Erythroblast (primary cell): ENCODE measurements at regions not wholly inside any gene's neighbourhood (a gene's known extent, or its start where the extent isn't known, plus 50 kb on each side); places are given as distances from the start of the nearest gene placed in this dataset.

Experiments used
- DNase-seq, 2 experiments: peaks; one replicate each; lab custom pipeline; 2025; lab: John Stamatoyannopoulos, UW
- GATA1 ChIP-seq: IDR thresholded peaks from 2 replicates; pipeline ENCODE4 v1.6.1; 2011; ENCODE audit warnings: low read depth, mild to moderate bottlenecking, control low read depth, low read length, moderate library complexity
- POLR2A ChIP-seq: IDR thresholded peaks from 2 replicates; pipeline ENCODE4 v1.6.1; 2011; ENCODE audit warnings: mild to moderate bottlenecking, low read length

GRCh38 chr13:80663788-80664187 is 322.9 kb upstream of the SPRY2 start:
- no peak for DNase-seq
- TF ChIP-seq POLR2A (no peak), GATA1 (no peak)

GRCh38 chr13:80658705-80659104 is 317.8 kb upstream of the SPRY2 start:
- TF ChIP-seq GATA1, result no peak
- no peak for TF ChIP-seq POLR2A
- DNase-seq, result no peak

- no peak for TF ChIP-seq POLR2A
- no peak for TF ChIP-seq GATA1
- DNase-seq, result no peak
Measured at GRCh38 chr13:80656512-80656904, 315.6 kb upstream of the SPRY2 start.

- TF ChIP-seq POLR2A, result no peak
- no peak for DNase-seq
Measured at GRCh38 chr13:80655778-80656511, 315.0 kb upstream of the SPRY2 start.

GRCh38 chr13:80654638-80655249 is 313.8 kb upstream of the SPRY2 start:
- no peak for DNase-seq
- TF ChIP-seq GATA1 (no peak), POLR2A (no peak)

- no peak for TF ChIP-seq GATA1
- TF ChIP-seq POLR2A, result no peak
- DNase-seq, result no peak
Measured at GRCh38 chr13:80649274-80649673, 308.3 kb upstream of the SPRY2 start.

- no peak for DNase-seq
Measured at GRCh38 chr13:80642641-80643040, 301.7 kb upstream of the SPRY2 start.

GRCh38 chr13:80633251-80633650 is 292.3 kb upstream of the SPRY2 start:
- TF ChIP-seq GATA1, result no peak
- no peak for TF ChIP-seq POLR2A
- DNase-seq, result no peak

More at GRCh38 chr13:80642641-80643040, 301.7 kb upstream of the SPRY2 start:
- TF ChIP-seq POLR2A (no peak), GATA1 (no peak)

GRCh38 chr13:80630685-80631121 is 289.8 kb upstream of the SPRY2 start:
- DNase-seq, result no peak
- TF ChIP-seq POLR2A, result no peak
- TF ChIP-seq GATA1, result no peak

- no peak for DNase-seq
- no peak for TF ChIP-seq POLR2A
- no peak for TF ChIP-seq GATA1
Measured at GRCh38 chr13:80618781-80619180, 277.9 kb upstream of the SPRY2 start.

- no peak for DNase-seq
- TF ChIP-seq POLR2A (no peak), GATA1 (no peak)
Measured at GRCh38 chr13:80612804-80613203, 271.9 kb upstream of the SPRY2 start.

GRCh38 chr13:80611310-80611709 is 270.4 kb upstream of the SPRY2 start:
- DNase-seq, result no peak
- TF ChIP-seq GATA1 (no peak), POLR2A (no peak)

- no peak for DNase-seq
- TF ChIP-seq POLR2A (no peak), GATA1 (no peak)
Measured at GRCh38 chr13:80605716-80606115, 264.8 kb upstream of the SPRY2 start.

GRCh38 chr13:80605011-80605410 is 264.1 kb upstream of the SPRY2 start:
- TF ChIP-seq GATA1 (no peak), POLR2A (no peak)
- no peak for DNase-seq

GRCh38 chr13:80604098-80604497 is 263.2 kb upstream of the SPRY2 start:
- TF ChIP-seq GATA1 (no peak), POLR2A (no peak)
- DNase-seq, result no peak

GRCh38 chr13:80603351-80603750 is 262.4 kb upstream of the SPRY2 start:
- DNase-seq, result no peak
- TF ChIP-seq POLR2A, result no peak
- no peak for TF ChIP-seq GATA1

GRCh38 chr13:80599765-80600164 is 258.8 kb upstream of the SPRY2 start:
- no peak for DNase-seq
- TF ChIP-seq POLR2A (no peak), GATA1 (no peak)
